Activated naive CD4-positive, alpha-beta T cell treated with Interleukin-2 at 50 U/mL for 16 hours (primary cell): ENCODE measurements at regions not wholly inside any gene's neighbourhood (a gene's known extent, or its start where the extent isn't known, plus 50 kb on each side); places are given as distances from the start of the nearest gene placed in this dataset.
A peak's percentile ranks its signal among the peaks of the same experiment; 100 is the strongest.
"Not testable (repeated sequence)": the region's sequence is repeated elsewhere in the genome, so short reads cannot be mapped to it uniquely, and the experiment has no call there.

Experiments
- DNase-seq: peaks from one replicate; pipeline ENCODE4 v3.0.0-alpha.2; 2020

- DNase-seq, result no peak
These were observed 178.6 kb downstream of the ZNF674 start for GRCh38 chrX:46366381-46367207.

DNA sequence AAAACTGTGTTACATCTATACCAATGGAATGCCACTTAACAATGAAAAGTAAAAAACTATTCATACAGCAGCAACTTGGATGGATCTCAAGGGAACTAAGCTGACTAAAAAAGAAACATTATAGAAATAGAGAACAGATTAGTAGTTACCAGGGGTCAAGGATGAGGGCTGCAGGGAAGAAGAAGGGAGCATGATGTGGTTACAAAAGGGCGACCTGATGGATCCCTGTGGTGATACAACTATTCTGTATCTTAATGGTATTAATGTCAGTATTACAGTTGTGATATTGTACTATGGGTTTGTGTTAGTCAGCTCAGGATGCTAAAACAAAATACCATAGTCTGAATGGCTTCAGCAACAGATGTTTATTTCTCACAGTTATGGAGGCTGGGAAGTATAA, 190.7 kb downstream of the ZNF674 start:
- DNase-seq, result no peak

- DNase-seq, result no peak
These were observed 203.4 kb downstream of the ZNF674 start for GRCh38 chrX:46341767-46342322.

- no peak for DNase-seq
These were observed 204.5 kb downstream of the ZNF674 start for GRCh38 chrX:46340696-46341095.

- DNase-seq, result no peak
These were observed 211.7 kb downstream of the ZNF674 start for GRCh38 chrX:46333550-46333949.

- DNase-seq, result no peak
These were observed 214.2 kb downstream of the ZNF674 start for GRCh38 chrX:46330981-46331380.

DNA sequence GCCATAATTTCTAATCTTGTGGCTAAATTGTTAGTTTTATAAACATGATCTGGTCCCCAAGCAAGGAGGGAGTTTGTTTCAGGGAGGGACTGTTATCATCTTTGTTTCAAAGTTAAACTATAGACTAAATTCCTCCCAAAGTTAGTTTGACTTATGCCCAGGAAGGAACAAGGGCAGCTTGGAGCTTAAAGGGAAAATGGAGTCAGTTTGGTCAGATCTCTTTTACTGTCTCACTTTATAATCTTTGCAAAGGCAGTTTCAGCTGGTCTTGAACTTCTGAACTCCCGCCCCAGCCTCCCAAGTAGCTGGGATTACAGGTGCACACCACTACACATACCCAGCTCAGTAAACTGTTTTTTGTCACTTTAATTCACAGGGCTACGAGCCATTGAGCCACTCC, 214.7 kb downstream of the ZNF674 start:
- DNase-seq, result no peak

DNA sequence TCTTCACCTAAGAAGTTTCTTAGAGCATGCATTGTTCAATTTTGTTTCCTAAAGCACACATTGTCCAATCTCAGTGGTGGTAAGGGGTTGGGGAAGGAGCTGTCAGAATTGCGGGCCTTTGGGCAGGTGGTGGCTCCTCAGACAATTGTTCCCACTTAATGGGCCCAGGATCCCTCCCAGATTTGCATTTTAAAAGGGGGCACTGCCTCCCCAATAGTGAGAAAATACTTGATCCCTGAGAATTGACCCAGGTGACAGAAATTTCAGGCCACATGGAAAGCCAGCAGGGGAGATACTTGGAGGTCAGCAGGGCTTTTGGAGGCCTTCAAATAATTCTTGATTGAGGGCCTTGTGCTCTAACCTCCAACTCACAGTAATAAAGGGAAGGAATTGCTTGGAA, 217.1 kb downstream of the ZNF674 start:
- DNase-seq, result no peak

- DNase-seq, result no peak
These were observed 217.6 kb downstream of the ZNF674 start for GRCh38 chrX:46327566-46328115.

DNA sequence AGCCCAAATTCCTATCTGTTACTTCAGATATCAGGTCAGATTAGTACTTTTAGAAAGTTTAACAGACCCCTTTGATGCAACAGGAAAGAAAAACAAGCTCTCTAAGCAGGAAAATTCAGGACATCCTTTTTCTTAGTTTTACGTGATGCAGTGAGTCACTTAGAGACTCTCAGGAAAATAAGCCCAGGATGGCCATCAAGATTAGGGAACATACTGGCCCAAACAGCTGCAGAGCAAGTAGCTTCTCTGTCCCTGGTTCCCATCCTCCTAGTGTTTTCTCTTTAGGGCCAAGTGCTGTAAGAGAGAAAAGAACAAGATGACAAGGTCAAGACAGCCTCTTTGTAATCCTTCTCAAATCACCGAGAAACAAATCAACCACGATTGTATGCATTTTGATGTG, 219.1 kb downstream of the ZNF674 start:
- no peak for DNase-seq

GRCh38 chrX:46325312-46325877, 219.8 kb downstream of the ZNF674 start:
- peak; percentile 67 for DNase-seq

DNA sequence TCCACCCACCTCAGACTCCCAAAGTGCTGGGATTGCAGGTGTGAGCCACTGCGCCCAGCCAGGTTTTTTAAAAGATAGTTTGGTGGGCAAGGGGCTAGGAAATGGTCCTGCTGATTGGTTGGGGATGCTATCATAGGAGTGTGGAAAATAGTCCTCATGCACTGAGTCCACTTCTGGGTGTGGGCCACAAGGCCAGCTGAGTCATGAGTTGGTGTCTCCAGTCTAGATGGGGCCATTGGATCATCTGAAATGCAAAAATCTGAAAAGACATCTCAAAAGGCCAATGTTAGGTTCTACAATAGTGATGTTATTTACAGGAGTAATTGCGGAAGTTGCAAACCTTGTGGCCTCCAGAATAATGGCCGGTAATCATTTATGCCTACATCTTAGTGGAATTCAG, 221.1 kb downstream of the ZNF674 start:
- no peak for DNase-seq

DNA sequence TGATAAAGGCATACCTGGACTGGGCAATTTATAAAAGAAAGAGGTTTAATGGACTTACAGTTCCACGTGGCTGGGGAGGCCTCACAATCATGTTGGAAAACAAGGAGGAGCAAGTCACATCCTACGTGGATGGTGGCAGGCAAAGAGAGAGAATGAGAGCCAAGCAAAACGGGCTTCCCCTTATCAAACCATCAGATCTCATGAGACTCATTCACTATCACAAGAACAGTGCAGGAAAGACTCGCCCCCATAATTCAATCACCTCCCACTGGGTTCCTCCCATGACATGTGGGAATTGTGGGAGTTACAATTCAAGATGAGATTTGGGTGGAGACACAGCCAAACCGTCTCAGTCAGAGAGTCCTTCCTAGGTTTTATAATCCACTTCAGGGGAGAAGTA, 222.3 kb downstream of the ZNF674 start:
- not testable (repeated sequence) for DNase-seq

DNA sequence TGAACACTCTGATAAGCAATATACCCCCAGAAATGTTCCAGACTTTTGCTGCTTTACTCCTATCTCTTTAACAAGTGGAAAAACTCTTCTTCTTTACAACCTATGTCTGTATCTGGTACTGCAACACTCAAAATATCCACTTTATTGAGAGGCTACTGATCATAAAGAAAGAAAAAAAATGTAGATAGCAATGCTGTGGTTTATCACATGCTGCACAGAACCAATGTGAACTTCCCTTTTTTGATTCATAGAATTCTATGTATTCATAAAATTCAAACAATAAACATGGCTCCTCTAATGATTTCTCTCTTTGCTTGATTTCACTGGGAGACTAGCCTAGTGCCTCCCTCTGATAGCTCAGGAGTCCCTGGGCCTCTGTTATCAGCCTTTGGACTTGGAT, 223.5 kb downstream of the ZNF674 start:
- no peak for DNase-seq

DNA sequence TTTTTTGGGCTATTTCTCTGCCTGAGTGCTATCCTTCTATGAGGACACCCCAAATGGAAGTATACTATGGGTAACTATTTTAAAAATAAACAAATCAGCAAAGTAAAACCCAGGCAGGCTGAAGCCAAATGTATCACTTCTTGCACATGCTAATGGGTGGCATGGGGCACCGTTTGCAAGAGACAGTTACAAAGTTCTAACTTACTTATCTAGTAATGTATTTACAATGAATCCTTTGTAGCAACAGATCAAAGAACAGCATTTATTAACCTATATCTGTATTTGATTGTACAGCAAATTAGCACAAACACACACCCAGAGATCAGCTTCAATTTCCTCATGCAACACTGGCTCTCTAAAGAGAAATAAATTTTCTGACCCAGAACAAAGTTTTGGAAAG, 225.5 kb downstream of the ZNF674 start:
- no peak for DNase-seq

GRCh38 chrX:46318551-46318950, 226.7 kb downstream of the ZNF674 start:
- no peak for DNase-seq

DNA sequence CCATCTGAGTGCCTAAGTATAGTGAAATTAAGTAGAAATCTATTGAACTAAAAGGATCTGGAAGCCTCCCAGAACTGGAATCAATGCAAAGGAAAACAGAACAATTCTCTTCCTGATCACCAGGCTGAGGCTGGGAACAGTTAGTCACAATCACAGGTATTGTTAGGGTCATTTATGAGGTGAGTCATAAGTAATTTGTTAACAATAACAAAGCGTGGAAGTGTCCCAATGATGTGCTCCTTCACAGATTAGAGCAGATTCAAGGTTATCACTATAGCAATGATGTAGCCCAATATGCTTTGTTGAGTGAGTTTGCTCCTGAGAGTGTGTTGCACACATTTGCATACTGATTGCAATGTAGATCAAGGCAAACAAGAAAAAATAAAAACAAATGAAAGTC, 228.1 kb downstream of the ZNF674 start:
- DNase-seq, result no peak

- no peak for DNase-seq
These were observed 233.6 kb downstream of the ZNF674 start for GRCh38 chrX:46311581-46312120.

- no peak for DNase-seq
These were observed 234.3 kb downstream of the ZNF674 start for GRCh38 chrX:46310815-46311497.

GRCh38 chrX:46308110-46308509, 237.1 kb downstream of the ZNF674 start:
- DNase-seq, result no peak

DNA sequence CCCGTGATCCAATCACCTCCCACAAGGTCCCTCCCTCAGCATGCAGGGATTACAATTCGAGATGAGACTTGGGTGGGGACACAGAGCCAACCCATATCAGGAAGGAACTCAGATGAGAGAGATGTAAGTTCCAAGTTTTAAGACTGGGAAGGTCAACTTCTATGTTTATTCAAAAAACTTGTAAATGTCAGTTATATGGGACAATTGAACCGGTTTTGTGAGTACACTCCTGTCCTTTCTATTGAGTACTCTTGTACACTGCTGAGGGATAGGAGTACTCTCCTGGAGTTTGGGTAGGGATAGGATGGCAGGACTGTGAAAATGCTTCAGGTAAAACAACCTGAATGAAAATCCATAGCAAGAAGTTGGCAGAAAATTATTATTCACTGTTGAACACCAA, 239.1 kb downstream of the ZNF674 start:
- DNase-seq, result no peak

- DNase-seq, result no peak
These were observed 239.8 kb downstream of the ZNF674 start for GRCh38 chrX:46305431-46305830.

GRCh38 chrX:46301903-46302302, 243.3 kb downstream of the ZNF674 start:
- no peak for DNase-seq
